H1 (cell line): ENCODE measurements at regions not wholly inside any gene's neighbourhood (a gene's known extent, or its start where the extent isn't known, plus 50 kb on each side); places are given as distances from the start of the nearest gene placed in this dataset.

ENCODE experiments used
- CTCF ChIA-PET: fragments of 300-600 bp; sonication (Branson Sonifier 250); formaldehyde crosslinking; loops from one replicate; lab custom pipeline; 2021; ENCODE audit not compliant: partially characterized antibody; lab: Charles Lee
- POLR2A ChIA-PET: fragments of 300-600 bp; sonication (Branson Sonifier 250); formaldehyde crosslinking; loops from one replicate; lab custom pipeline; 2021; ENCODE audit warnings: inconsistent platforms; ENCODE audit not compliant: partially characterized antibody; lab: Charles Lee
- DNase-seq, 2 experiments: peaks; one replicate each; pipeline versions ENCODE4 v3.0.0 to v3.0.0-alpha.2; 2010 to 2022; ENCODE audit warnings: low spot score in 2 of 2, low read depth in 1 of 2, mixed read lengths in 1 of 2
- FAIRE-seq: peaks from 2 replicates; lab custom pipeline; 2011; peaks lifted over from hg19 to GRCh38; lab: Jason Lieb, UNC
- H2AFZ ChIP-seq: 2 replicates; pipeline ENCODE4 v1.8.1; 2012; ENCODE audit warnings: low read length, inconsistent platforms
- H2AK5ac ChIP-seq: 2 replicates; pipeline ENCODE4 v1.6.1; 2013; ENCODE audit warnings: low read depth, low read length
- H2BK120ac ChIP-seq: replicated peaks from 2 replicates; pipeline ENCODE3; 2013; ENCODE audit warnings: low read depth, low read length, inconsistent platforms
- H2BK12ac ChIP-seq: 2 replicates; pipeline ENCODE4 v1.6.1; 2013; ENCODE audit warnings: low read depth, low read length
- H2BK15ac ChIP-seq: 2 replicates; pipeline ENCODE4 v1.6.1; 2013; ENCODE audit warnings: low read length
- H2BK20ac ChIP-seq: 2 replicates; pipeline ENCODE4 v1.6.1; 2013; ENCODE audit warnings: low read length
- H2BK5ac ChIP-seq: 2 replicates; pipeline ENCODE4 v1.6.1; 2013; ENCODE audit warnings: low read depth, low read length
- H3K14ac ChIP-seq: 2 replicates; pipeline ENCODE4 v1.6.1; 2013; ENCODE audit warnings: inconsistent platforms; ENCODE audit not compliant: insufficient read length
- H3K18ac ChIP-seq: 2 replicates; pipeline ENCODE4 v1.6.1; 2013; ENCODE audit warnings: low read length; ENCODE audit errors: extremely low read depth
- H3K23ac ChIP-seq: 2 replicates; pipeline ENCODE4 v1.6.1; 2013; ENCODE audit warnings: inconsistent platforms; ENCODE audit not compliant: insufficient read length
- H3K23me2 ChIP-seq: 2 replicates; pipeline ENCODE4 v1.6.1; 2013; ENCODE audit warnings: low read depth, low read length
- H3K27ac ChIP-seq: 2 replicates; pipeline ENCODE4 v1.6.1; 2011; ENCODE audit warnings: low read depth, low read length, inconsistent platforms
- H3K27me3 ChIP-seq, 4 experiments: replicated peaks in 1 of 4; 1 replicate in 1 of 4; 2 replicates in 3 of 4; pipeline versions ENCODE4 v1.6.1 to v1.8.1; 2011 to 2013; ENCODE audit warnings: low read length in 3 of 4, mild to moderate bottlenecking in 3 of 4, inconsistent platforms in 2 of 4, mixed read lengths in 2 of 4, moderate library complexity in 1 of 4; ENCODE audit not compliant: control insufficient read depth in 3 of 4, insufficient read depth in 3 of 4; ENCODE audit errors: extremely low read depth in 1 of 4
- H3K36me3 ChIP-seq, 4 experiments: 2 replicates each; pipeline versions ENCODE4 v1.6.1 to v1.8.1; 2011 to 2013; ENCODE audit warnings: mild to moderate bottlenecking in 4 of 4, low read length in 3 of 4, moderate library complexity in 2 of 4, control low read depth in 1 of 4, inconsistent platforms in 1 of 4; ENCODE audit not compliant: insufficient read depth in 4 of 4, control insufficient read depth in 2 of 4
- H3K4ac ChIP-seq: replicated peaks from 2 replicates; pipeline ENCODE3; 2013; ENCODE audit warnings: low read length, low read depth, mixed read lengths, inconsistent platforms; ENCODE audit not compliant: insufficient read length
- H3K4me1 ChIP-seq, 4 experiments: replicated peaks in 1 of 4; 1 replicate in 1 of 4; 2 replicates in 3 of 4; pipeline versions ENCODE4 v1.6.1 to v1.8.1; 2011 to 2013; ENCODE audit warnings: low read length in 3 of 4, inconsistent platforms in 2 of 4, mixed read lengths in 1 of 4; ENCODE audit not compliant: insufficient read depth in 4 of 4, control insufficient read depth in 3 of 4
- H3K4me2 ChIP-seq, 2 experiments: 2 replicates each; pipeline versions ENCODE4 v1.6.1 to v1.8.1; 2011 to 2013; ENCODE audit warnings: low read depth in 2 of 2, low read length in 2 of 2, control low read depth in 1 of 2, inconsistent platforms in 1 of 2, mild to moderate bottlenecking in 1 of 2; ENCODE audit not compliant: insufficient read depth in 1 of 2
- H3K4me3 ChIP-seq, 4 experiments: fragments of 200-600, 300-600 bp in 1 of 4; sonication (generic), shearing (Covaris generic), sonication (Bioruptor Twin) in 1 of 4; 2 replicates each; pipeline versions ENCODE4 v1.5.1 to v1.8.1; 2011 to 2016; ENCODE audit warnings: low read length in 4 of 4, low read depth in 3 of 4, control low read depth in 2 of 4, inconsistent platforms in 2 of 4, mild to moderate bottlenecking in 2 of 4, mixed read lengths in 1 of 4, moderate library complexity in 1 of 4; ENCODE audit not compliant: insufficient read depth in 2 of 4; ENCODE audit errors: extremely low read depth in 1 of 4
- H3K56ac ChIP-seq: replicated peaks from 2 replicates; pipeline ENCODE3; 2013; ENCODE audit warnings: low read depth, mild to moderate bottlenecking, mixed read lengths, low read length, inconsistent platforms; ENCODE audit not compliant: insufficient read length
- H3K79me1 ChIP-seq: 2 replicates; pipeline ENCODE4 v1.6.1; 2013; ENCODE audit warnings: low read depth, low read length, control low read depth
- H3K79me2 ChIP-seq, 2 experiments: 2 replicates each; pipeline versions ENCODE4 v1.6.1 to v1.8.1; 2012 to 2013; ENCODE audit warnings: low read length in 2 of 2, mild to moderate bottlenecking in 2 of 2, inconsistent platforms in 1 of 2; ENCODE audit not compliant: insufficient read depth in 2 of 2, control insufficient read depth in 1 of 2
- H3K9ac ChIP-seq, 4 experiments: replicated peaks in 1 of 4; 1 replicate in 1 of 4; 2 replicates in 3 of 4; pipeline versions ENCODE4 v1.6.1 to v1.8.1; 2011 to 2013; ENCODE audit warnings: low read depth in 3 of 4, low read length in 3 of 4, control low read depth in 2 of 4, mild to moderate bottlenecking in 2 of 4, moderate library complexity in 2 of 4, inconsistent platforms in 1 of 4; ENCODE audit errors: extremely low read depth in 1 of 4
- H3K9me3 ChIP-seq, 2 experiments: 2 replicates each; pipeline versions ENCODE4 v1.6.1 to v1.8.1; 2012 to 2013; ENCODE audit warnings: mild to moderate bottlenecking in 2 of 2, moderate library complexity in 2 of 2, control low read depth in 1 of 2, inconsistent platforms in 1 of 2, low read depth in 1 of 2, low read length in 1 of 2, mixed read lengths in 1 of 2; ENCODE audit not compliant: insufficient read depth in 2 of 2
- H4K20me1 ChIP-seq, 2 experiments: replicated peaks in 1 of 2; 2 replicates each; pipeline versions ENCODE3 to v1.8.1; 2011 to 2013; ENCODE audit warnings: inconsistent platforms in 2 of 2, low read length in 2 of 2, mild to moderate bottlenecking in 1 of 2; ENCODE audit not compliant: insufficient read depth in 2 of 2, control insufficient read depth in 1 of 2
- H4K5ac ChIP-seq: 2 replicates; pipeline ENCODE4 v1.6.1; 2013; ENCODE audit warnings: low read length, low read depth, mixed read lengths, inconsistent platforms; ENCODE audit not compliant: insufficient read length
- H4K8ac ChIP-seq: 2 replicates; pipeline ENCODE4 v1.8.0; 2013; ENCODE audit warnings: mild to moderate bottlenecking, moderate library complexity, low read length, inconsistent platforms; ENCODE audit not compliant: insufficient read depth; ENCODE audit errors: extremely low read depth
- H4K91ac ChIP-seq: replicated peaks from 2 replicates; pipeline ENCODE3; 2013; ENCODE audit warnings: low read length, mixed read lengths, inconsistent platforms; ENCODE audit not compliant: insufficient read length
- CEBPB ChIP-seq: IDR thresholded peaks from 2 replicates; pipeline ENCODE4 v1.6.1; 2012; ENCODE audit warnings: low read depth, low read length
- EGR1 ChIP-seq: IDR thresholded peaks from 2 replicates; pipeline ENCODE4 v1.6.1; 2011; ENCODE audit warnings: low read depth, low read length, borderline replicate concordance
- FOSL1 ChIP-seq: IDR thresholded peaks from 2 replicates; pipeline ENCODE4 v1.6.1; 2011; ENCODE audit warnings: mild to moderate bottlenecking, low read depth, low read length, moderate library complexity; ENCODE audit not compliant: insufficient read depth
- KDM4A ChIP-seq: IDR thresholded peaks from one replicate; pipeline ENCODE4 v1.7.1; 2012; ENCODE audit warnings: low read depth, mild to moderate bottlenecking, moderate library complexity, low read length, inconsistent platforms; ENCODE audit not compliant: severe bottlenecking
- POLR2AphosphoS5 ChIP-seq: IDR thresholded peaks from 2 replicates; pipeline ENCODE4 v1.6.1; 2011; ENCODE audit warnings: low read depth, low read length
- SP4 ChIP-seq: IDR thresholded peaks from 2 replicates; pipeline ENCODE4 v1.6.1; 2012; ENCODE audit warnings: low read length, inconsistent platforms
- SRF ChIP-seq: IDR thresholded peaks from 2 replicates; pipeline ENCODE4 v1.6.1; 2011; ENCODE audit warnings: mild to moderate bottlenecking, low read depth, low read length, moderate library complexity
- SUZ12 ChIP-seq: fragments of 200-600 bp; sonication (generic); IDR thresholded peaks from 2 replicates; pipeline ENCODE4 v1.6.1; 2012; ENCODE audit warnings: mild to moderate bottlenecking, inconsistent platforms, low read length, moderate library complexity, mixed read lengths
- TBP ChIP-seq: IDR thresholded peaks from 2 replicates; pipeline ENCODE4 v1.6.1; 2011; ENCODE audit warnings: low read depth, low read length, improper control_type of control experiment

DNA sequence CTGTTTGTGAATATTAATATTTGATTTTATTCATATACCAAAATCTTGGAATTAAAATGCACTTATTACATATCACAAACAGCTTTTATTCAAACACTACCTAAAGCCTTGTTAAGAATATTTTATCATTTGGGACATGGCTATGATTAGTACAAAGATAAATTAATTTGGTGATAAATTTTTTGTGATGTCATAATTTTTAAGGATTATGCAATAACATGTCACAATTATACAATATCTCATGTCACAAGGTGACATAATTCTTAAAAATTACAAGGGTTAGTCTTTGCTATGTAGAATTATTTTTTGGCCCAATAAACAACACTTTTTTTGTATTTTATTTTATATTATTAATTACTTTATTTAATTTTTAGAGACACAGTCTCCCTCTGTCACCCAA is 113.7 kb downstream of the TMTC3 start:
- POLR2A ChIA-PET = no interaction called here
- no peak overlapping the region for H4K91ac ChIP-seq
- no peaks in the 10 kb centered on the region for H3K23me2 ChIP-seq
- H3K27ac ChIP-seq = no peak overlapping the region
- H3K9me3 ChIP-seq = no peaks in the 10 kb centered on the region
- no peak overlapping the region for H2AFZ ChIP-seq
- FAIRE-seq = no peak
- H3K36me3 ChIP-seq = no peaks in the 10 kb centered on the region
- no peak overlapping the region for H2BK20ac ChIP-seq
- CTCF ChIA-PET = no interaction called here
- H3K4me2 ChIP-seq = no peak overlapping the region
- no peak overlapping the region for H3K4me3 ChIP-seq
- H3K18ac ChIP-seq = no peak overlapping the region
- no peak overlapping the region for H2BK120ac ChIP-seq
- no peaks in the 10 kb centered on the region for H3K79me2 ChIP-seq
- DNase-seq = no peak
- H3K23ac ChIP-seq = no peak overlapping the region
- H4K8ac ChIP-seq = no peak overlapping the region
- H4K5ac ChIP-seq = no peak overlapping the region
- H2BK15ac ChIP-seq = no peak overlapping the region
- no peaks in the 10 kb centered on the region for H3K4me1 ChIP-seq
- H2AK5ac ChIP-seq = no peak overlapping the region
- H3K14ac ChIP-seq = no peak overlapping the region
- H3K4ac ChIP-seq = no peak overlapping the region
- H3K9ac ChIP-seq = no peak overlapping the region
- no peak overlapping the region for H3K56ac ChIP-seq
- no peak overlapping the region for H2BK5ac ChIP-seq
- H2BK12ac ChIP-seq = no peak overlapping the region
- H3K79me1 ChIP-seq = no peaks in the 10 kb centered on the region
- no peaks in the 10 kb centered on the region for H3K27me3 ChIP-seq
- no peaks in the 10 kb centered on the region for H4K20me1 ChIP-seq
- TF ChIP-seq SRF = no peak
- TF ChIP-seq CEBPB = no peak
- TF ChIP-seq FOSL1 = no peak
- no peak for TF ChIP-seq POLR2AphosphoS5
- TF ChIP-seq SP4 = no peak
- no peak for TF ChIP-seq KDM4A
- TF ChIP-seq EGR1 = no peak
- TF ChIP-seq SUZ12 = no peak
- TF ChIP-seq TBP = no peak
